LNCAP (cell line): ENCODE measurements at regions not wholly inside any gene's neighbourhood (a gene's known extent, or its start where the extent isn't known, plus 50 kb on each side); places are given as distances from the start of the nearest gene placed in this dataset.
A peak's percentile ranks its signal among the peaks of the same experiment; 100 is the strongest.

Experiments used
- CTCF ChIP-seq: fragments of 450-650 bp; IDR thresholded peaks from 2 replicates; pipeline ENCODE4 v1.5.1; 2017; ENCODE audit warnings: mild to moderate bottlenecking

GRCh38 chr1:118247593-118247992 lies 62.6 kb upstream of the SPAG17 start:
- TF ChIP-seq CTCF: peak; percentile 67

GRCh38 chr1:118246646-118247045 lies 61.6 kb upstream of the SPAG17 start:
- no peak for TF ChIP-seq CTCF

GRCh38 chr1:118244194-118244593 lies 59.2 kb upstream of the SPAG17 start:
- TF ChIP-seq CTCF: no peak

DNA sequence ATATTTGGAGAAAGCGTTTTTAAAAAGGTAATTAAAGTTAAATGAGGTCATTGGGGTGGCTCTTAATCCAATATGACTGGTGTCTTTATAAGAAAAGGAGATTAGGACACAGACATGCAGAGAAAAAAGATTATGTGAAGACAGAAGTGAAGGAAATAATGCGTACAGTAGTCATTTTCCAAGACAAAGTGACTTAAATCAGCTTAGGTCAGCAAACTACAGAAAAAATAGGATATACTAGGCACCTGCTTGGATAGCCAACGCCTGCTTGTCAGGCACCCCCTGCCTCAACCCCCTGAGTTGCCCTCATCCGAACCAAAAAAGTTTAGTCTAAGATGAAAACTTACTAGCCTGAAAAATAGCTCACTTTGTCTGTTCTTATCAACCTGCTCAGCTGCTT lies 58.2 kb upstream of the SPAG17 start:
- no peak for TF ChIP-seq CTCF
